NB4 (cell line): ENCODE measurements at regions not wholly inside any gene's neighbourhood (a gene's known extent, or its start where the extent isn't known, plus 50 kb on each side); places are given as distances from the start of the nearest gene placed in this dataset.

ENCODE experiments used
- DNase-seq: peaks from one replicate; pipeline ENCODE4 v3.0.0; 2010; ENCODE audit warnings: low read depth
- H3K4me3 ChIP-seq: one replicate; pipeline ENCODE4 v1.5.1; 2011; ENCODE audit warnings: mild to moderate bottlenecking, low read depth, low read length, moderate library complexity
- MYC ChIP-seq: IDR thresholded peaks from 2 replicates; pipeline ENCODE4 v1.6.1; 2011; ENCODE audit warnings: low read depth, low read length
- POLR2A ChIP-seq: IDR thresholded peaks from 2 replicates; pipeline ENCODE4 v1.6.1; 2011; ENCODE audit warnings: mild to moderate bottlenecking; ENCODE audit not compliant: insufficient read length; ENCODE audit errors: extremely low read depth
- TF ChIP-seq, protein P1 (sequence below): IDR thresholded peaks from 2 replicates; pipeline ENCODE4 v1.6.1; 2011; ENCODE audit warnings: low read depth, low read length
- TF ChIP-seq, protein P2 (sequence below): IDR thresholded peaks from one replicate; pipeline ENCODE4 v1.5.1; 2012; ENCODE audit warnings: low read depth, low read length

DNA sequence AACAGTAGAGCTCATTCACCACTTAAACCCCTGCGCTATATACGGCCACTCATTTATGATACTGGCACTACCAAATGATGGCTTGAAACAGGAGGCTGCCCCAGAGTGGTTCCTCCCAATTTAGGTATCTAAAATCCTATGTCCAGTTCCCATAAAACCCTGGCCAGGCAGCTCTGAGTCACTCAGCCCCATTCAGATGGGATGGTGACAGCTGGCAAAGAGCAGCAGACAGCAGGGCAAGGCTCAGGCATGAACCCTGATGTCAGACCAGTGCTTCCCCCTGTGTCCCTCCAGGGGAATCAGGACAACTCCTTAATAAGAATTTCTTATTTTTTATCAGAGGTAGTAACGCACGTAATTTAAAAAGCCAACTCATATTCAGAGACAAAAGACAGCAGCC is 77.2 kb upstream of the RNU6-1 start:
- DNase-seq: no peak
- TF ChIP-seq POLR2A (no peak), MYC (no peak)
- TF ChIP-seq, protein P1, sequence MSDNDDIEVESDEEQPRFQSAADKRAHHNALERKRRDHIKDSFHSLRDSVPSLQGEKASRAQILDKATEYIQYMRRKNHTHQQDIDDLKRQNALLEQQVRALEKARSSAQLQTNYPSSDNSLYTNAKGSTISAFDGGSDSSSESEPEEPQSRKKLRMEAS: no peak
- TF ChIP-seq, protein P2, sequence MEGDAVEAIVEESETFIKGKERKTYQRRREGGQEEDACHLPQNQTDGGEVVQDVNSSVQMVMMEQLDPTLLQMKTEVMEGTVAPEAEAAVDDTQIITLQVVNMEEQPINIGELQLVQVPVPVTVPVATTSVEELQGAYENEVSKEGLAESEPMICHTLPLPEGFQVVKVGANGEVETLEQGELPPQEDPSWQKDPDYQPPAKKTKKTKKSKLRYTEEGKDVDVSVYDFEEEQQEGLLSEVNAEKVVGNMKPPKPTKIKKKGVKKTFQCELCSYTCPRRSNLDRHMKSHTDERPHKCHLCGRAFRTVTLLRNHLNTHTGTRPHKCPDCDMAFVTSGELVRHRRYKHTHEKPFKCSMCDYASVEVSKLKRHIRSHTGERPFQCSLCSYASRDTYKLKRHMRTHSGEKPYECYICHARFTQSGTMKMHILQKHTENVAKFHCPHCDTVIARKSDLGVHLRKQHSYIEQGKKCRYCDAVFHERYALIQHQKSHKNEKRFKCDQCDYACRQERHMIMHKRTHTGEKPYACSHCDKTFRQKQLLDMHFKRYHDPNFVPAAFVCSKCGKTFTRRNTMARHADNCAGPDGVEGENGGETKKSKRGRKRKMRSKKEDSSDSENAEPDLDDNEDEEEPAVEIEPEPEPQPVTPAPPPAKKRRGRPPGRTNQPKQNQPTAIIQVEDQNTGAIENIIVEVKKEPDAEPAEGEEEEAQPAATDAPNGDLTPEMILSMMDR: no peak

DNA sequence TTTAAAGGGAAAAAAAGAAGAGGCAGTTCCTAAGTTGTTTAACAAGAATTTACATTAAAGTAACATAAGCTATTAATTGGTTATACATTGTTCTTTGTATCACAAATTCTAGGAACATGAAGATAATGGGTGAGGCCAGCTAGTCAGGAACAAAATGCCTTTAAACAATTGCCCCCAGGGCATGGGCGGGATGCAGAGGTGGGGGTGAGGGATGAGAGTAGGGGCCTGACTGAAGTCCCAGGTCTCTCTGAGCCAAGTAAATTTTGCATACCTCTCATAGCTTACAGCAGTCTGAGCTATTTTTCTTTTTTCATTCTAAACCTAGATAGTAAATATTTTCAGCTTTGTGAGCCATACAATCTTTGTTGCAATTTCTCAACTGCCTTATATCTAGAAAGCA is 77.8 kb upstream of the RNU6-1 start:
- TF ChIP-seq POLR2A (no peak), MYC (no peak)
- TF ChIP-seq, protein P1: no peak
- TF ChIP-seq, protein P2: no peak

More for the DNA sequence above, 77.2 kb upstream of the RNU6-1 start:
- H3K4me3 ChIP-seq: no peak overlapping the region

DNA sequence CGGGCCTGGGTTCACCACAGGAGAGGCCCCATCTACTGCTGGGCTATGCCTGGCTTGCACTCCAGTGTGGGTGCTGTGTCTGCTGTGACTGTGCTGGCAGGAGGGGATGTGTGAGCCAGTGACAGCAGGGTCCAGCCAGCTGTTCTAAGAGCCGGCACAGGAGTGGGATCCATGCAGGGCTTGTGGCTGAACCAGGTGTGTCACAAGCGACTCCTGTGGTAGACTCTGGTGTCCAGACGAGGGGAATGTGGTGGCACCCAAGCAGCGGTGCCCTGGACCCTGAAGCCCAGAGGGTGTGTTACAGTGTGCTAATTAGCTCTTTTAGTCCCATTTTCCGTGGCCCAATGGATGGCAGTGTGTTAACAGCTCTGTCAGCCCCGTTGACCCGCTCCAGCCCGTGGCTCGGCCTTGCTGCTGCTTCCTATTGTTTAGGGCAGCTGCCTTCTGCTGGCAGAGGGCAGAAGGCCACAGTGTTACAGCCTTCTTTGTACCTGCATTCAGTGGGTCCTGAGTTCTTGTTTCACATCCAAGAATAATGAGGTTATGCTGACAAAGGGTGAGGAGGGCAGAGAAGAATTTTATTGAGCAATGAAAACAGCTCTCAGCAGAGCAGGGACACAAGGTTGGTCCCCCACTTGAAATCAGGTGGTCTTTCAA is 78.5 kb upstream of the RNU6-1 start:
- TF ChIP-seq, protein P1: no peak
- TF ChIP-seq, protein P2: no peak
- TF ChIP-seq MYC (no peak), POLR2A (no peak)
- DNase-seq: no peak
- no peak overlapping the region for H3K4me3 ChIP-seq

More for the DNA sequence above, 77.8 kb upstream of the RNU6-1 start:
- H3K4me3 ChIP-seq: no peak overlapping the region
- no peak for DNase-seq

DNA sequence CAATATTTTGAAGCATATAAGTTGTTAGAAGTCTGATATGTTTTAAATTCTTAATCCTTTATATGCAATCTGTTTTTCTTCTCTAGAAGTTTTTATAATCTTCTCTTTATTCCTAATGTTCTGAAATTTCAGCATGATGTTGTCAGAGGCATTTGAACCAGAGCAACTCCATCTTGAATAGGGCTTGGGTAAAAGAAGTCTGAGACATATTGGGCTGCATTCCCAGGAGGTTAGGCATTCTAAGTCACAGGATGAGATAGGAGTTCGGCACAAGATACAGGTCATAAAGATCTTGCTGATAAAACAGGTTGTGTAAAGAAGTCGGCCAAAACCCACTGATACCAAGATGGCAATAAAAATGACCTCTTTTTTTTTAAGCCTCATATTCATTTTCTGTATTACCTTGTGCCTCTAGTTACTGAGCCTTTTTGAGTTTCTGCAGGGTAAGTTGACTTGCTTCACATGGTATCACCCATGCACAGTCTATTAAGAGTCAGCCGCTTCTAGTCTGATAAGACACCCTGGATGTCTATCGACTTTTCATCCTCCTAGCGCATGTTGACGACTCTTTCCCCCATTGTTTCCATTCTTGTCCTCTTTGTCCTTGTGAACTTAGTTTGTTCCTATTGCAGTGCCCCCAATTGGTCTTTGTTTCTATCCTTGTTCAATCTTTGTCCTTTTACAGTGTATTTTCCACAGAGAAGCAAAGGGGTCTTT is 80.8 kb upstream of the RNU6-1 start:
- TF ChIP-seq, protein P1: no peak
- no peak for TF ChIP-seq MYC
- TF ChIP-seq, protein P2: no peak
- TF ChIP-seq POLR2A: no peak
- no peak overlapping the region for H3K4me3 ChIP-seq
- no peak for DNase-seq

DNA sequence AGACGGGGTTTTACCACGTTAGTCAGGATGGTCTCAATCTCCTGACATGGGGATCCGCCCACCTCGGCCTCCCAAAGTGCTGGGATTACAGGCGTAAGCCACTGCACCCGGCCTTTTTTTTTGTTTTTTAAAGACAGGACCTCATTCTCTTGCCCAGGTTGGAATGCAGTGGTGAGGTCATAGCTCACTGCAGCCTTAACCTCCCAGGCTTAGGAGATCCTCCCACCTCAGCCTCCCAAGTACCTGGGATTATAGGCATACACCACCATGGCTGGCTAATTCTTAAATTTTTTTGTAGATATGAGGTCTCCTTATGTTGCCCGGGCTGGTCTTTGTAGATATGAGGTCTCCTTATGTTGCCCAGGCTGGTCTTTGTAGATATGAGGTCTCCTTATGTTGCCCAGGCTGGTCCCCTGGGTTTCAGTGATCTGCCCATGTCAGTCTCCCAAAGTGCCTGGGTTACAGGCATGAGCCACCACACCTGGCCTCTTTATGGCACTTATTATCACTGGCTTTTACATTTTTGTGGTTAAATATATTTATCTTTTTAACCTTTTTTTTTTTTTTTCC is 82.3 kb upstream of the RNU6-1 start:
- H3K4me3 ChIP-seq: no peak overlapping the region
- DNase-seq: no peak
- TF ChIP-seq, protein P1: no peak
- TF ChIP-seq, protein P2: no peak
- TF ChIP-seq POLR2A (no peak), MYC (no peak)
